Naive B cell (primary cell): ENCODE measurements at regions not wholly inside any gene's neighbourhood (a gene's known extent, or its start where the extent isn't known, plus 50 kb on each side); places are given as distances from the start of the nearest gene placed in this dataset.
"Not testable (repeated sequence)": the region's sequence is repeated elsewhere in the genome, so short reads cannot be mapped to it uniquely, and the experiment has no call there.

Experiments
- ATAC-seq, 2 donors: fragments of 150-1000 bp; cut with Tn5 transposase; 2 replicates each; pipeline ENCODE4 v1.10.0; 2021; ENCODE audit warnings: low read depth in 2 of 2, mild to moderate bottlenecking in 2 of 2, moderate library complexity in 2 of 2
- DNase-seq: peaks from one replicate; pipeline ENCODE4 v3.0.0; 2022
- H3K27ac Mint-ChIP-seq, 6 donors: one replicate each; pipeline ENCODE4 v1.8.0; 2020 to 2022; ENCODE audit warnings: mild to moderate bottlenecking in 6 of 6, mixed read lengths in 6 of 6, moderate library complexity in 5 of 6, inconsistent platforms in 2 of 6
- H3K27me3 Mint-ChIP-seq, 3 donors: one replicate each; pipeline ENCODE4 v1.8.0; 2021 to 2022; ENCODE audit warnings: mixed read lengths in 3 of 3, mild to moderate bottlenecking in 1 of 3
- H3K36me3 Mint-ChIP-seq, 2 donors: one replicate each; pipeline ENCODE4 v1.8.0; 2020 to 2022; ENCODE audit warnings: mixed read lengths in 2 of 2, inconsistent platforms in 1 of 2, mild to moderate bottlenecking in 1 of 2
- H3K4me1 Mint-ChIP-seq, 3 donors: one replicate each; pipeline ENCODE4 v1.8.0; 2020 to 2022; ENCODE audit warnings: mixed read lengths in 3 of 3, inconsistent platforms in 1 of 3, mild to moderate bottlenecking in 1 of 3, moderate library complexity in 1 of 3
- H3K4me3 Mint-ChIP-seq, 8 donors: one replicate each; pipeline ENCODE4 v1.8.0; 2020 to 2022; ENCODE audit warnings: mild to moderate bottlenecking in 8 of 8, mixed read lengths in 8 of 8, moderate library complexity in 8 of 8, inconsistent platforms in 2 of 8
- H3K9me3 Mint-ChIP-seq, 7 donors: one replicate each; pipeline ENCODE4 v1.8.0; 2020 to 2022; ENCODE audit warnings: mixed read lengths in 7 of 7, mild to moderate bottlenecking in 5 of 7, inconsistent platforms in 2 of 7, moderate library complexity in 1 of 7

DNA sequence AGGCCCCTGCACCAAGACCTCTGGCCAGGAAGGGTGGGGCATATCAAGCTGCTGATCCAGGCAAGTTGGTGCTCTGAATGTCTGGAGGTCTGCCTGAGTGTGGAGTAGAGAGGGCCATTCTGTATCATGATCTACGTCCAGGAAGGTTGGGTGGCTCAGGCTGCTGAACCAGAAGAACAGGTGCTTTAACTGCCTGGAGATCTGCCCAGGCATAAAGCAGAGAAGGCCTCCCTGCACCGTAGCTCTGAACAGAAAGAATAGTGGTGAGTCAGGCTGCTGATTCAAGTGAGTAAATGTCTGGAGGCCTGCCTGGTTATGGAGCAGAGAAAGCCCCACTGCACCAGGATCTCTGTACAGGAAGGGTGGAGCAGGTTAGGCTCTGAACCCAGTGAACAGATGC, 905.5 kb upstream of the ADAMTS5 start:
- H3K36me3 Mint-ChIP-seq, H3K4me1 Mint-ChIP-seq, DNase-seq, H3K4me3 Mint-ChIP-seq, H3K27me3 Mint-ChIP-seq, H3K27ac Mint-ChIP-seq, ATAC-seq: not testable (repeated sequence)
- peaks cover 3 to 29% (median 9%) of the 10 kb centered on the region in 7 donors for H3K9me3 Mint-ChIP-seq

DNA sequence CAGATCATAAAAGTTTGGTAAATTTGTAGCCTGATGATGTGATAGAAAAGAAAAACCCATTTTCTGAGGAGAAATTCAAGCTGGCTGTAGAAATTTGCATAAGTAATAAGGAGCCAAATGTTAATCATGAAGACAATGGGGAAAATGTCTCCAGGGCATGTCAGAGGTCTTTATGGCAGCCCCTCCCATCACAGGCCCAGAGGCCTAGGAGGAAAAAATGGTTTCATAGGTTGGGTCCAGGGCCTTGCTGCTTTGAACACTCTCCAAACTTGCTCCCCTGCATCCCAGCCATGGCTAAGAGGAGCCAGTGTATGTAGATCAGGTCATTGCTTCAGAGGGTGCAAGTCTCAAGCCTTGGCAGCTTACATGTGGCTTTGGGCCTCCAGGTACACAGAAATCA, 903.9 kb upstream of the ADAMTS5 start:
- H3K36me3 Mint-ChIP-seq: not testable (repeated sequence)

DNA sequence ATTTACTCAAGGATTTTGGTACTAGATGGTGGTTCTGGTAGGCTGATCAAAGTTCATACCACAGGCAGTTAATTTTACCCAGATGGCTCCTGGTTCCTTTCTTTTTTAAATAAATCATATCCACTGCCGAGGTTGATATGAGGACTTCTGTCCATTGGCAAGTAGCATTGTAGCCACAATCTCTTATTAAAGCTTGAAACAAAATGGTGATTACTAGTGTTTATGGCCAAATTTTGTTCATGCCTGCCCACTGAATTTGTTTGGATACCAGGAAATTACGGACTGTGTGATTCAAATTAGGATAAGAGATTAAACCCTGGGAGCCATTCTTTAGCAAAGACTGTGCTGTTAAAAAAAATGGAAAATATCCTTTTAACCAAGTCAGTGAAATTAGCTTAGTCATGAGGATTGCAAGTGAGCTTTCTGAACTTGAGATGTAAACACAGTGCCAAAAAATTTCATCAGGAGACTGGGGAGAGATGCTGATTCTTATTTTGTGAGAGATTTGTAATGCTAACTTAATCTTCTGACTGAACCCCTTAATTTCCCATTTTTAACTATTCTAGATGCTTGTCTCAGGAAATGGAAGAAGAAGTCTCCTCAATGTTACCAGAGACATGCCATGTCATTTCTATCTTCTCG, 893.5 kb upstream of the ADAMTS5 start:
- not testable (repeated sequence) for H3K36me3 Mint-ChIP-seq, H3K27ac Mint-ChIP-seq, H3K4me3 Mint-ChIP-seq, DNase-seq, H3K4me1 Mint-ChIP-seq, H3K27me3 Mint-ChIP-seq, ATAC-seq
- peaks cover 0 to 14% (median 5%) of the 10 kb centered on the region in 7 donors for H3K9me3 Mint-ChIP-seq

More for the DNA sequence above, 903.9 kb upstream of the ADAMTS5 start:
- H3K4me3 Mint-ChIP-seq, DNase-seq, ATAC-seq, H3K27me3 Mint-ChIP-seq, H3K27ac Mint-ChIP-seq, H3K4me1 Mint-ChIP-seq: not testable (repeated sequence)
- H3K9me3 Mint-ChIP-seq: peaks cover 3 to 37% (median 13%) of the 10 kb centered on the region in 7 donors

DNA sequence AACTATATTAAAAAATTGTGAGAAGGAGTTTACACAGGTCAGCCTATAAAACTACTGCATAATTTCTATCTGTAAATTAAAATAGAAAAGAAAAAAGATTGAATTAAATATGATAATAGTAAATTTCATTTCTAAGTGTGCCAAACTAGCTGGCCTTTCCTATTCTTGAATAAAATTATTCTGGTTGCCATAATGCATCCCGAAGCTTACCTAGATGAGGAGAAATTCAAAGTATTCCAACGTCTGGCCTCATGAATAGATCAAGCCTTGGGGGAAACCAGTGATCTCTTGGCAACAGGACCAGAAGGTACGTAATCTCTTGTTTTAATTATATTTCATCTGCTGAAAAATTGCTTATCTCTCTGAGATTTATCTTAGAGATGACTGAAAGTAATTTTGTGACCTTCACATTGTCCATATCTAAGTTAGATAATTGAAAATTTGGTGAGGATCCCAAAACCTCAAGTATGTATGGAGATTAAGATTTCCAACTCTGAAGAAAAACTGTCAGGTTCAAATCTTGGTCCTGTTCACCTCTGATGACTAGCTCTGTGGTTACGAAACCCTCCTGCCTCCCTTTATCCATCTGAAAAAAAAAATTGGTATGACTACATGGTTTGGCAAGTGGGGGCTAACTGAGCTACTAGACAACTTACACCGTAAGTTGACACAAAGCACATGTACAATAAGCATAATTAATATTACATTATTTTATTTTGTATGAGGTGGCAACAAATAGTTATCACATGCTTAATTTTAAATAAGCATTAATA, 891.4 kb upstream of the ADAMTS5 start:
- H3K27me3 Mint-ChIP-seq, ATAC-seq, H3K4me1 Mint-ChIP-seq, H3K4me3 Mint-ChIP-seq, DNase-seq, H3K36me3 Mint-ChIP-seq, H3K27ac Mint-ChIP-seq: not testable (repeated sequence)
- peaks cover 0 to 14% (median 6%) of the 10 kb centered on the region in 7 donors for H3K9me3 Mint-ChIP-seq

DNA sequence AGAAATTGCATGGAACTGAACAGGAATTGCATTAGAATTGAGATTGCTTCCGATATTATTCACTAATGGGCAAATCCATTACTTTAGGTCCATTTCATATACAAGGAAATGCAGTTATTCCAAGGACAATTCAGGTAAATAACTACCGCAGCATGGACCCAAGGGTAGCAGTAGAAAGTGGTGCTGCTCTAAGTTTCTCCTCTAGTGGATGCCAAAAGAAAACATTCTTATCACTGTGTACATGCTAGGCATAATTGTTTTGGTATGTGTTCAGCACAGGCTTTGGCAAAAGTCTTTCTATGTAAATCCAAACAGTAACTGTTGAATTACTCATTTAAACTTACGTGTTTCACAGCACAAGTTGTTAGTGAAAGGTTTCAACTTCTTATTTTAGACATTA, 890.1 kb upstream of the ADAMTS5 start:
- not testable (repeated sequence) for H3K9me3 Mint-ChIP-seq

DNA sequence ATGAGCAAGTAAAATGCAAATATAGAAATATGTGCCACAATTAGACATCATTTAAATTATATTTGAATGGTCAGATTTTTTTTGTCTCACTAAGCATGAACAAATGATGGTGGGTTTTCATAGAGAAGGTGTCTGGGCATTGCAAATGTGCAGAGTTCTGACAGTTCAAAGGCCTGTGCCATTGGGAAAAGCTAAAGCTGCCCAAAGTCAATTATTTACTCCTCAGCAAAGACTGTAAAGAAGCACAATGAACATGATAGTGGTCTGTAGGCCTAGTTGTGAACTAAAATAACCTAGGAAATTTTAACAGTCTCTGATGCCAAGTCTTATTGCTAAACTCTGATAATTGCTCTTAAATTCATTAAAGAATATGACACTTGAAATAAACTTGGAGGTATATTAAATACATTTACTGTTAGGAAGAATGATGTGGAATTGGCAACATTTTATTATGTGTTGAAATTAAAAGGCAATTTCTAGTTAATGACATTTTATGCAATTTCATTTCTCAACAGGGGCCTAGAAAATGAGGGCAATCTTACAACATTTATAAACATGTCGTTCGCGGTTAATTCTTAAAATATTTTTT, 874.3 kb upstream of the ADAMTS5 start:
- no peaks in the 10 kb centered on the region for H3K27me3 Mint-ChIP-seq

More for the DNA sequence above, 890.1 kb upstream of the ADAMTS5 start:
- not testable (repeated sequence) for H3K4me1 Mint-ChIP-seq, H3K36me3 Mint-ChIP-seq, H3K27me3 Mint-ChIP-seq, DNase-seq, ATAC-seq, H3K4me3 Mint-ChIP-seq, H3K27ac Mint-ChIP-seq

DNA sequence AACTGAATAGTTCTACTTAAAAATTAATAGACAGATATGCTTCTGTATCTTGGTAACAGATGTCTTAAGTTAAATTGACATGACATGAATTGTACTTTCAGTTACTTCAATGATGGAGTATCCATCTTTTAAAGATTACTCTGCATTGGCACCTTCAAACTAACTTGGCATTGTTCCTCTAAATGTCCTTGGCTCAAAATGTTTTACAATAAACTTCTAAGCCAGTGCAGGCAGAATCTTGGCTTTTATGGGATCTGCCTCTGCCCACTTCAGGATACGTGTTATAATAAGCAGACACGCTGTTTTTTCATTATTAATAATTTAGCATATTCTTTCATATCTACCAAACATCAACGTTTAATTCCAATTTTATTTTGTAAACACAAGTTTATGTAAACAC, 873.4 kb upstream of the ADAMTS5 start:
- ATAC-seq: no peak
- H3K4me1 Mint-ChIP-seq: no peaks in the 10 kb centered on the region
- DNase-seq: no peak
- no peak overlapping the region for H3K27ac Mint-ChIP-seq
- peaks cover 0 to 14% (median 5%) of the 10 kb centered on the region in 7 donors for H3K9me3 Mint-ChIP-seq
- H3K4me3 Mint-ChIP-seq: no peak overlapping the region
- no peaks in the 10 kb centered on the region for H3K27me3 Mint-ChIP-seq
- no peaks in the 10 kb centered on the region for H3K36me3 Mint-ChIP-seq

More for the DNA sequence above, 874.3 kb upstream of the ADAMTS5 start:
- Mint-ChIP-seq H3K4me1 (no peaks in the 10 kb centered on the region), H3K36me3 (no peaks in the 10 kb centered on the region), H3K4me3 (no peak overlapping the region), H3K9me3 (peaks cover 0 to 14% (median 7%) of the 10 kb centered on the region in 7 donors), H3K27ac (no peak overlapping the region)
- DNase-seq (no peak), ATAC-seq (no peak)

DNA sequence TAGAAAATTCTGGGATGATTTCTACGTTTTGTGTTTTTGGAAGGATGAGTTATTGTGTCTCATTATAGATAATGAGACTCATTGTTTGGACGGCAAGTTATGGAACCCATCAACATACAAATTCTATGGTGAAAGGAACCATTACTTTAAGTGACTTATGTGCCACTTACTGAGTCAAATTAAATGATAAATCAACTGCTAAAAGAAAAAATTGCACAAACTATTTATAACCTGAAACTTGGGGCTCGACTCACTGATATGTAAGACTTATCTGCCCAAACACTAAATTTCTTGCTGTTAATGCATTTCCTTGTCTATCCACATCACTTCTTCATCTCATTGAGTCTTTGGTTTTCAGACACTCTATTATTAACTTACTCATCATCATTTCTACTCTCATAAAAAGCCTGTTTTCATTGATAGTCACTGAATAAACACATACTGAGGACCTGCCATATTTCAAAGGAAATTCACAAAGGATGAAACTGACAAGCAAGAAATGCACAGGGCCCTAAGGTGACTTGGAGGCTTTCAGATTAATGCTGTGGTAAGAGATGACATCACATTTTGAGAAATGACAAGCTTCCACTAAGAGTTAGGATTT, 872.7 kb upstream of the ADAMTS5 start:
- H3K9me3 Mint-ChIP-seq: peaks cover 0 to 15% (median 5%) of the 10 kb centered on the region in 7 donors
- no peak overlapping the region for H3K4me3 Mint-ChIP-seq
- DNase-seq (no peak), ATAC-seq (no peak)
- no peaks in the 10 kb centered on the region for H3K36me3 Mint-ChIP-seq
- no peaks in the 10 kb centered on the region for H3K4me1 Mint-ChIP-seq
- no peaks in the 10 kb centered on the region for H3K27me3 Mint-ChIP-seq
- no peak overlapping the region for H3K27ac Mint-ChIP-seq

DNA sequence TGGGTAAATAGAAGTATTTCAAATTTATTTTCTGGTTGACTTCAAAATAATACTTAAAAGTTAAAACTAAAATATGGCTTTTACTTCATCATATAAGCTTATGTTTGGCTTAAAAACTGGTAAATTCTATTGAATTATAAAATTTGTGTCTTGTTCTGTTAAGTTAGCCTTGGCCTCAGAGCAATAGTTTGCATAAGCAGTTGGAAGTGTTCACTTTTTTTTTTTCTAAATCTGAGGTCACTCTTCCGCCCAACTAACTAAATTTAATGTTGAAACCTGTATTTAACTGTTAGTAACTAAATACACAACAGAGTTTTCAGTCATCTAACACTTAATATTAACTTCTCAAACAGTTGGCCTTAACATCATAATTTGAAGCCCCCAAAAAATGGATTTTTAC, 871.7 kb upstream of the ADAMTS5 start:
- DNase-seq (no peak), ATAC-seq (no peak)
- H3K27ac Mint-ChIP-seq: peak overlapping the region in 1 of 6 donors; percentile 28
- H3K4me3 Mint-ChIP-seq: no peak overlapping the region
- no peaks in the 10 kb centered on the region for H3K27me3 Mint-ChIP-seq
- H3K9me3 Mint-ChIP-seq: peaks cover 0 to 13% (median 4%) of the 10 kb centered on the region in 7 donors
- no peaks in the 10 kb centered on the region for H3K36me3 Mint-ChIP-seq
- H3K4me1 Mint-ChIP-seq: no peaks in the 10 kb centered on the region

DNA sequence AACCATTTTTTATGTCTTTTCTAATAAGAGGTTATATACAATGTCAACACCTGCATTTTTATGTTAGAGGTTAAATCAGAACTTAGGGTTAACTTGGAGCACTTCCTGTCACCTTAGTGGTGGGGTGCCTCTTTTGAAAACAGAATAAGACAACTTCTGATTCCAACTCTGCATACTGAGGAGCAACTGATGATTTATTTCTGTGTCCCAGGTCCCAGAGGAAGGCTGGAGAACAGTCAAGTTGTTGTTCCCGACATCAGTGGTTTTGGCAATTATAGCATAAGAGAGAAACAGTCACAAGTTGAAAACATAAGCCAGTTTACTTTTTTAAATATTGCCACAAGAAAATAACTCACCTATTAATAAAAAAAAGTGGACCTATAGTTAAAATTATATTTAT, 871.0 kb upstream of the ADAMTS5 start:
- ATAC-seq: no peak
- no peak overlapping the region for H3K27ac Mint-ChIP-seq
- no peak overlapping the region for H3K4me3 Mint-ChIP-seq
- no peaks in the 10 kb centered on the region for H3K36me3 Mint-ChIP-seq
- H3K9me3 Mint-ChIP-seq: peaks cover 0 to 10% (median 2%) of the 10 kb centered on the region in 7 donors
- H3K27me3 Mint-ChIP-seq: no peaks in the 10 kb centered on the region
- no peak for DNase-seq
- H3K4me1 Mint-ChIP-seq: no peaks in the 10 kb centered on the region

DNA sequence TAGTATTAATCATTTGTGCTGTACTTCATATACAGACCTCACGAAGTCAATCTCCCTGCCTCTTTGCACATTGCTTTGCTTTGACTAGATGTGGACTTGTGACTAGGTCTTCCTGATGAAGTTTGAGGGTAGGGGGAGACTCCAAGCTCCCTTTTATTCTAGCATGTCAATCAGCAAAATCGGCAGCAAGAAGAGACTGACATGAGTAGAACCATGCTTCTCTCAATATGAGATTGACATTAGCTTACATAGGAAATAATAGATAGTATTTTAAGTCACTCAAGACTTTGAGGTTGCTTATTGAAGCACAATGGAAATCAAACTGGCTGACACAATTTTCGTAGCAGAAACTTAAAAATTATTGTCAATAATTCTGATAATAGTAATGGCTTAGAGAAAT, 866.4 kb upstream of the ADAMTS5 start:
- peaks cover 0 to 6% of the 10 kb centered on the region in 2 donors for H3K36me3 Mint-ChIP-seq
- ATAC-seq: no peak

DNA sequence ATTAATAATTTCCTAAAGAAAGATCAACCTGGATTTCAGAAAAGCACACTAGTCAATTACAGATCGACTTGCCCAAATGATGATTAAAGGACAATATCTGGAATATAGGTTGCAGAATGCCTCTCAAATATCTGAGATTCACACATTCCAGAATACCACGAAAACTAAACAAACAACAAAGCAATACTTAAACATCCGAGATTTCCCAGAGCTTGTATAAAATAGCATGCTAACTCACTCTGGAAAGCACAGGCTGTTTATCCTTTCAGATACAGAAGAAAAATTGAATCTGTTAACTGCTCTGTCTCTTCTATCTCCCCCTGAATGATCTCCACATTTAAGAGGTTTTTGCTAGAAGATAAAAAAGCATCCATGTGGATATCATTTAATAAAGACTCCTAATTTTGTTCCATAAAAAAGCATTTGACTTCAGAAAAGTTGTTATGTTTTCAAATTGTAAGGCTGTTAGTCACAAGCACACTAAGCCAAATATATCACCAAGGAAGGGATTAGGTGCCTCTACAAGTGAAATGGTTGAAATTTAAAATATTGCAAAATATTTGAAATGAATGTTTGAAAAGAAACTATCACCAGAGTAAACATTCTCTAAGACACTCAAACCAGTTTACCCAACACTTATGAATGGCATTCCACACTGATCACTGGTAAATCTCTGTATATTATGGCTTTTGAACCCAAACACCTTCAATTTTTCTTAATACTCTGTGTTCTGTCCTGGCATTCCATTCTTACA, 865.1 kb upstream of the ADAMTS5 start:
- ATAC-seq: no peak
- H3K27me3 Mint-ChIP-seq: no peaks in the 10 kb centered on the region
- H3K9me3 Mint-ChIP-seq: peaks cover 2 to 13% (median 10%) of the 10 kb centered on the region in 7 donors

More for the DNA sequence above, 866.4 kb upstream of the ADAMTS5 start:
- Mint-ChIP-seq H3K4me1 (no peaks in the 10 kb centered on the region), H3K9me3 (peaks cover 2 to 13% (median 10%) of the 10 kb centered on the region in 7 donors), H3K4me3 (no peak overlapping the region), H3K27ac (no peak overlapping the region), H3K27me3 (no peaks in the 10 kb centered on the region)
- no peak for DNase-seq

DNA sequence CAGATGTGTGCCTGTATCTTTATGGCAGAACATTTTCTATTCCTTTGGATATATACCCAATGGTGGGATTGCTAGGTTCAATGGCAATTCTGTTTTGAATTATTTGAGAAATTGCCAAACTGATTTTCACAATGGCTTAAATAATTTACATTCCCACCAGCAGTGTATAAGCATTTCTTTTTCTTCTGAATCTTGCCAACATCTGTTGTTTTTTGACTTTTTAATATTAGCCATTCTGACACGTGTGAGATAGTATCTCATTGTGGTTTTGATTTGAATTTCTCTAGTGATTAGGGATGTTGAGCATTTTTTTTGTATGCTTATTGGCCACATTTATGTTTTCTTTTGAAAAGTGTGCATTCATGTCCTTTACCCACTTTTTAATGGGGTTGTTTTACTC, 864.3 kb upstream of the ADAMTS5 start:
- ATAC-seq (no peak), DNase-seq (no peak)
- Mint-ChIP-seq H3K9me3 (peaks cover 4 to 16% (median 11%) of the 10 kb centered on the region in 7 donors), H3K27ac (no peak overlapping the region), H3K4me3 (no peak overlapping the region), H3K27me3 (no peaks in the 10 kb centered on the region), H3K4me1 (no peaks in the 10 kb centered on the region), H3K36me3 (peaks cover 0 to 6% of the 10 kb centered on the region in 2 donors)

More for the DNA sequence above, 865.1 kb upstream of the ADAMTS5 start:
- no peak for DNase-seq
- H3K4me1 Mint-ChIP-seq: no peaks in the 10 kb centered on the region
- peaks cover 0 to 6% of the 10 kb centered on the region in 2 donors for H3K36me3 Mint-ChIP-seq
- no peak overlapping the region for H3K27ac Mint-ChIP-seq
- H3K4me3 Mint-ChIP-seq: no peak overlapping the region
